A673 (cell line): ENCODE measurements at regions not wholly inside any gene's neighbourhood (a gene's known extent, or its start where the extent isn't known, plus 50 kb on each side); places are given as distances from the start of the nearest gene placed in this dataset.

ENCODE experiments used
- BruUV-seq: library from RNA; stranded (reverse); fragments of 400-500 nt; replicated peaks from 2 replicates; lab custom pipeline; 2021; lab: Mats Ljungman, UMichigan
- CTCF ChIA-PET: fragments of 300-600 bp; sonication (Branson Sonifier 250); formaldehyde crosslinking; loops from one replicate; lab custom pipeline; 2022; ENCODE audit warnings: antibody characterized with exemption; lab: Charles Lee
- POLR2A ChIA-PET: fragments of 300-600 bp; sonication (Branson Sonifier 250); formaldehyde crosslinking; loops from one replicate; lab custom pipeline; 2022; ENCODE audit warnings: antibody characterized with exemption; ENCODE audit not compliant: low non-redundant PET; lab: Charles Lee
- DNase-seq: peaks from one replicate; pipeline ENCODE4 v3.0.0-alpha.2; 2015; ENCODE audit warnings: low spot score
- H3K27ac ChIP-seq: fragments of 200-600 bp; sonication (generic); 2 replicates; pipeline ENCODE4 v1.5.1; 2016; ENCODE audit warnings: mixed run types, low read depth, mild to moderate bottlenecking, mixed read lengths, antibody characterized with exemption, low read length; ENCODE audit not compliant: poor library complexity, severe bottlenecking
- H3K27me3 ChIP-seq: fragments of 200-600 bp; sonication (generic); replicated peaks from 2 replicates; pipeline ENCODE4 v1.6.1; 2017; ENCODE audit warnings: mixed run types, low read depth, mild to moderate bottlenecking, mixed read lengths, antibody characterized with exemption, low read length; ENCODE audit not compliant: insufficient read depth, poor library complexity
- H3K36me3 ChIP-seq: fragments of 200-600 bp; sonication (generic); 2 replicates; pipeline ENCODE4 v1.6.1; 2016; ENCODE audit warnings: mixed run types, mild to moderate bottlenecking, mixed read lengths, antibody characterized with exemption, low read length; ENCODE audit not compliant: insufficient read depth, poor library complexity, severe bottlenecking
- H3K4me1 ChIP-seq: fragments of 200-600 bp; sonication (generic); 2 replicates; pipeline ENCODE4 v1.6.1; 2017; ENCODE audit warnings: mixed run types, mild to moderate bottlenecking, mixed read lengths, antibody characterized with exemption, low read length; ENCODE audit not compliant: insufficient read depth, poor library complexity, severe bottlenecking
- H3K4me3 ChIP-seq: fragments of 200-600 bp; sonication (generic); 2 replicates; pipeline ENCODE4 v1.5.1; 2016; ENCODE audit warnings: low read depth, mixed run types, mild to moderate bottlenecking, mixed read lengths, low read length; ENCODE audit not compliant: poor library complexity, severe bottlenecking
- H3K9me3 ChIP-seq: fragments of 200-600 bp; sonication (generic); 2 replicates; pipeline ENCODE4 v1.6.1; 2016; ENCODE audit warnings: mixed run types, low read depth, mild to moderate bottlenecking, mixed read lengths, antibody characterized with exemption, low read length; ENCODE audit not compliant: poor library complexity, severe bottlenecking
- EZH2 ChIP-seq: fragments of 200-600 bp; sonication (generic); IDR thresholded peaks from 2 replicates; pipeline ENCODE4 v1.6.1; 2017; ENCODE audit warnings: borderline replicate concordance, low read depth, mild to moderate bottlenecking, mixed read lengths, antibody characterized with exemption, low read length; ENCODE audit not compliant: poor library complexity, severe bottlenecking
- intact Hi-C: fragments of 100-400 bp; cut with micrococcal nuclease; formaldehyde crosslinking; loops from one replicate; pipeline ENCODE4 v1.10.0; 2022; ENCODE audit not compliant: unreplicated experiment
- TF ChIP-seq, protein P1 (sequence below): fragments of 300-800, 200-600 bp; sonication (generic); conservative IDR thresholded peaks from 2 replicates; pipeline ENCODE4 v1.5.1; 2017; ENCODE audit warnings: low read depth, mild to moderate bottlenecking, antibody characterized with exemption, low read length, moderate library complexity, mixed read lengths

DNA sequence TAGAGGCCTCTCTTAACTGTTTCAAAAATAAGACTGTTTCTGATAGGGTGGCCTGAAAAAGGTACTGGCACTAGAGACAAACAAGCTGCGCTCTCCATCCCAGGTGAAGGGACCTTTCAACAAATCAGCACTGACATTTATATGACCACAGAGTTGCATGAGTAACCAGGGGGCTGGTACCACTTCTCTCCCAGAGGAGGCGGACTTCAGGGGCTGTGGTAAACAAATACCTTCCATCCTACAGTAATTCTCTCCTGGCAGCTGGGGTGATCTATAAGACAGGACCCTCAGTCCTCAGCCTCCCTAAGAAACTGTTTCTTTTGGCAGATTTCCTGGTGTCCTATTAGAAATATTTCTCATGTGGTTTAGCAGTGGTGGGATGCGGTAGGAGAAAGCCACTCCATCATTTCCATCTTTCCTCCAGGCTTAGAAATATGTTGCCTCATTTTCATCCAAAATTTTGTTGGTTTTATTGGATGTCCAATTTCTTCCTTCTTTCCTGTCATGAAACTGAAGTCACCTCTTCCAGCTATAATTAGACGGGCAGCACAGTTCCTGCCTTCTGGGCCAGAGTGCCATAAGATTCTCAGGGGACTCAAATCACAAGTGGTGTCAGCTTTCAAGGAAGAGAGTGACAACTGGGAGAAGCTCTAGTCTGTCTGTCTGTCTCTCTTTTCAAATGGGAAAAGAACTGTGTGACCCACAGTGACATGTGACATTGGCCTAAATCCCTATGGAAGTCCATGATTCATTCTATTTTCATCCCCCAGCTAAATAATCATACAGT lies 96.4 kb downstream of the CYRIA start:
- no peak for DNase-seq
- CTCF ChIA-PET: no interaction called here
- Histone ChIP-seq H3K36me3 (peaks cover 31% of the 10 kb centered on the region), H3K27ac (no peak overlapping the region), H3K9me3 (no peaks in the 10 kb centered on the region), H3K4me3 (no peak overlapping the region), H3K27me3 (no peaks in the 10 kb centered on the region), H3K4me1 (peaks cover 4% of the 10 kb centered on the region)
- intact Hi-C loops: no loop called here
- TF ChIP-seq EZH2: no peak
- POLR2A ChIA-PET: no interaction called here
- BruUV-seq: no TSS peak

DNA sequence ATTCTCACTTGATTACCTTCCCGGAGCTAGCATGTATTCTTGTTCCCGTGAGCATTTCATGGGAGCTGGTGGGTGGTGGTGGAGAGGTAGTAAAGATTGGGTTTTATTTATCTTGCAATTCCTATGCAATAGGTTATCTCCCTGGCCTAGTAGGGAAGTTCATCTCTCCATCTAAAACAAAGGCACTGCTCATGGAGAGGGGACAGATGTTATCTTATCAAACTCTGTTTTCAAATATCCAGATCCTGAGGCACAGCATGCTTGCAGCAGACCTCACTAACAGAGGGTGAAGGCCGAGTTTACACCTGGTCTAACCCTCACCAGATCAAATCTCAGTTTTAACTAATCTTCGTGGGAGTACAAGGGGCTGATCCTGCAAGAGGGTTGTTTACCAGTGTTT lies 98.9 kb downstream of the CYRIA start:
- ChIA-PET CTCF (interaction anchor here (0.5 kb wide), 1 partner anchor 42 kb away, joined by 3 read pairs; no protein-coding TSS in a partner anchor), POLR2A (no interaction called here)
- intact Hi-C loops: no loop called here
- DNase-seq: no peak
- peaks cover 54% of the 10 kb centered on the region for H3K36me3 ChIP-seq
- H3K4me3 ChIP-seq: no peak overlapping the region
- no TSS peak for BruUV-seq
- no peaks in the 10 kb centered on the region for H3K9me3 ChIP-seq
- H3K4me1 ChIP-seq: peaks cover under 1% of the 10 kb centered on the region
- no peaks in the 10 kb centered on the region for H3K27me3 ChIP-seq
- H3K27ac ChIP-seq: no peak overlapping the region
- TF ChIP-seq EZH2: no peak
- TF ChIP-seq, protein P1, sequence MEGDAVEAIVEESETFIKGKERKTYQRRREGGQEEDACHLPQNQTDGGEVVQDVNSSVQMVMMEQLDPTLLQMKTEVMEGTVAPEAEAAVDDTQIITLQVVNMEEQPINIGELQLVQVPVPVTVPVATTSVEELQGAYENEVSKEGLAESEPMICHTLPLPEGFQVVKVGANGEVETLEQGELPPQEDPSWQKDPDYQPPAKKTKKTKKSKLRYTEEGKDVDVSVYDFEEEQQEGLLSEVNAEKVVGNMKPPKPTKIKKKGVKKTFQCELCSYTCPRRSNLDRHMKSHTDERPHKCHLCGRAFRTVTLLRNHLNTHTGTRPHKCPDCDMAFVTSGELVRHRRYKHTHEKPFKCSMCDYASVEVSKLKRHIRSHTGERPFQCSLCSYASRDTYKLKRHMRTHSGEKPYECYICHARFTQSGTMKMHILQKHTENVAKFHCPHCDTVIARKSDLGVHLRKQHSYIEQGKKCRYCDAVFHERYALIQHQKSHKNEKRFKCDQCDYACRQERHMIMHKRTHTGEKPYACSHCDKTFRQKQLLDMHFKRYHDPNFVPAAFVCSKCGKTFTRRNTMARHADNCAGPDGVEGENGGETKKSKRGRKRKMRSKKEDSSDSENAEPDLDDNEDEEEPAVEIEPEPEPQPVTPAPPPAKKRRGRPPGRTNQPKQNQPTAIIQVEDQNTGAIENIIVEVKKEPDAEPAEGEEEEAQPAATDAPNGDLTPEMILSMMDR: no peak

DNA sequence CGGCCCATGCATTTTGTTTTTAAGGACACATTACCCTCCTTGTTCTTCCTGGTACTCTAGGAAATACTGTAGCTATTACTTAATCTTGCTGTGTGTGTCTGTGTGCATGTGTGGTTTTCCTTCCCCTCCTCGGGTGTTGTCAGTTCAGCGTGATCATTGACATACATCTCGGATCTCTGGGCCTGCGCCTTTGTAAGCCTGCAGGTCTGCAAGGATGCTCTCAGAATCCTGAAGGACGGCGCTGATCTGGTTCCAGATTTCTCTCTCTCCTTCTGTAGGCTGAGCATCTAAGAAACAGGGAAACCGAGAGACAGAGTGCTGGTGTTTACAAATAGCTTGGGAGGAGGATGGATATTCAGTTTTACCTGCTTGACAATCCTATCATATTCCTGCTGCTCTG lies 100.2 kb downstream of the CYRIA start:
- ChIA-PET CTCF (no interaction called here), POLR2A (no interaction called here)
- BruUV-seq: no TSS peak
- TF ChIP-seq, protein P1: no peak
- H3K27ac ChIP-seq: no peak overlapping the region
- no peak overlapping the region for H3K4me3 ChIP-seq
- no peaks in the 10 kb centered on the region for H3K9me3 ChIP-seq
- no peak for DNase-seq
- H3K4me1 ChIP-seq: no peaks in the 10 kb centered on the region
- H3K36me3 ChIP-seq: peaks cover 66% of the 10 kb centered on the region
- no peaks in the 10 kb centered on the region for H3K27me3 ChIP-seq
- intact Hi-C loops: no loop called here

DNA sequence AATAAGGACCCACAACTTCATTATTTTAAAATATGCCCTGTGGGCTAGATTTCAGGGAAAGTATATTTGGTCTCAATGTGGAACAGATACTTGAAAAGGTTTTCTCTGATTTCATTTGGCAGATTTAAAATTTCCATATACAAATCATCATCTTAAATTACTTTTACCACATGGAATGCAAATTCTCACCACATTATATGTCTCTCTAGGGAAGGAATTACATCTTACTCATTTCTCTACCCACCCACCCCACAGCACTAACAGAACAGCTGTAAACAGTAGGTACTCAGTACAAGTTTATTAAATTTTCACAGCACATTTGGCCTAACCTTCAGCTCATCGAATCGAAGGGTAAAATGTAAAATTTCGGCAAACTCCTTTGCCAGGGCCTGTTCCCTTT lies 104.0 kb downstream of the CYRIA start:
- no peaks in the 10 kb centered on the region for H3K27me3 ChIP-seq
- ChIA-PET CTCF (no interaction called here), POLR2A (no interaction called here)
- no peak overlapping the region for H3K4me3 ChIP-seq
- intact Hi-C loops: no loop called here
- BruUV-seq: no TSS peak
- no peaks in the 10 kb centered on the region for H3K4me1 ChIP-seq
- no peak overlapping the region for H3K27ac ChIP-seq
- H3K9me3 ChIP-seq: no peaks in the 10 kb centered on the region
- peaks cover 99% of the 10 kb centered on the region for H3K36me3 ChIP-seq
- no peak for TF ChIP-seq EZH2
- TF ChIP-seq, protein P1: no peak
- DNase-seq: no peak
